GM12892 (cell line): ENCODE measurements at regions not wholly inside any gene's neighbourhood (a gene's known extent, or its start where the extent isn't known, plus 50 kb on each side); places are given as distances from the start of the nearest gene placed in this dataset.

ENCODE experiments used
- POLR2A ChIP-seq: IDR thresholded peaks from 2 replicates; pipeline ENCODE4 v1.6.1; 2011; ENCODE audit warnings: low read depth, low read length, control low read depth
- POLR2AphosphoS5 ChIP-seq: IDR thresholded peaks from 2 replicates; pipeline ENCODE4 v1.6.1; 2011; ENCODE audit warnings: low read depth, low read length, control low read depth
- TAF1 ChIP-seq: IDR thresholded peaks from 2 replicates; pipeline ENCODE4 v1.6.1; 2011; ENCODE audit warnings: low read depth, mild to moderate bottlenecking, control low read depth, low read length, borderline replicate concordance

DNA sequence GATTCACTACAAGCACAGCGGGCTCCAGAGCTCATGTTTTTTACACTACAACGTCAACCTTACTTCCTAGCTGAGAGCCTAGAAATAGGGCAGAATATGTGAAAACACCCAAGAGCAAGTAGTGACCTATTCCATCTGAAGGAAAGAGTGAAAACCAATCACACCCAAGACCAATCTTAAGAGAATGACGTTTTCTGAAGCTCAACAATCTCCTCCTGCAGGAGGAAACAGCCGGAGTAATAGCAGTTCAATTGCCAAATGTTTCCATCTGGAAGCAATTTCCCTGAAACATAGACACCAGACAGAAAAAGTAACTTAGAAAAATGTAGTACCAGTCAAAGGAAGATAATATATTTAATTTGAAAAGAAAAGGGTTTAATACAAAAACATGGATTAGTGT, 142.4 kb downstream of the ANXA5 start:
- TF ChIP-seq POLR2AphosphoS5 (no peak), POLR2A (no peak), TAF1 (no peak)
